NCI-H1694 (cell line): ENCODE measurements at regions not wholly inside any gene's neighbourhood (a gene's known extent, or its start where the extent isn't known, plus 50 kb on each side); places are given as distances from the start of the nearest gene placed in this dataset.
"Not testable (repeated sequence)": the region's sequence is repeated elsewhere in the genome, so short reads cannot be mapped to it uniquely, and the experiment has no call there.

ENCODE experiments used
- DNase-seq: peaks from one replicate; lab custom pipeline; 2025; lab: John Stamatoyannopoulos, UW

GRCh38 chr6:102910701-102911139, 1517.2 kb downstream of the GRIK2 start:
- DNase-seq = not testable (repeated sequence)

DNA sequence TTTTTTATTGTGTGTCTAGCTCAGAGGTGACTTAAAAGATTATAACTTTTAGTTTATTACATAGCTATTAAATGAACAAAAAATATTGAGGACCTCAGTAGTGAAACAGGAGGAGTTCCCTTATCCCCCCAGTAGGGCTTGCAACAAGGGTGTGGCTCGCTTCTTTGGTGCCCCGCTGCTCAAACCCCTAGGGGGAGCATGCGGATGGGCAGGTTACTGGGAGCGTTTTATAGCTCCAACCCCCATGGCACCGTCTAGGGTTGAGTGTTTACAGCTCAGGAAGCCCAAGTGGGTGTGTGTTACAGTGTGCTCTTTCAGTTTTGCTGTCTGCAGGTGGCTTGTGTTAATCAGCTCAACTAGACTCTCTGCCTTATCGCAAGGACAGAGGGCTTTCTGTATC, 1513.7 kb downstream of the GRIK2 start:
- no peak for DNase-seq

DNA sequence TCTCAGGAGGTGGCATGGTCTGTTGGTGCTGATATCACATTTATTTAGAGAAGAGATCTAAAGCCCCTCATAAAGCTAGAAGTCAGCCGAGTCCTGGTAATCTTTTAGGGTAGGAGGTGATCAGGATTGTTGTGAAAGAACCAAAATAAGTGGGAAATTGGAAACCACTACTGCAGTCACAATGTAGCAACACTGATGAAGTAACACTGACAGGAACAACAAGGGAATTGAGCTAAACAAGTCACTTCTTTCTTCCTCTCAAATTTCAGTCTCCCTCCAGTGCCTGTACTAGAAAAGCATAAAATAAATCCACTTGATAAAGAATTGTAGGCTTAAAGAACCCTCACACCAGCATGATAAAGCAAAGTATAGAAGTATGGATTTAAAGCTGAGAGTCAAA, 1509.0 kb downstream of the GRIK2 start:
- DNase-seq = no peak

- no peak for DNase-seq
These were observed 1502.2 kb downstream of the GRIK2 start for GRCh38 chr6:102895683-102896082.

- no peak for DNase-seq
These were observed 1491.7 kb downstream of the GRIK2 start for GRCh38 chr6:102885165-102885564.

GRCh38 chr6:102853249-102853955, 1459.9 kb downstream of the GRIK2 start:
- DNase-seq = no peak

- no peak for DNase-seq
These were observed 1455.3 kb downstream of the GRIK2 start for GRCh38 chr6:102848796-102849195.

DNA sequence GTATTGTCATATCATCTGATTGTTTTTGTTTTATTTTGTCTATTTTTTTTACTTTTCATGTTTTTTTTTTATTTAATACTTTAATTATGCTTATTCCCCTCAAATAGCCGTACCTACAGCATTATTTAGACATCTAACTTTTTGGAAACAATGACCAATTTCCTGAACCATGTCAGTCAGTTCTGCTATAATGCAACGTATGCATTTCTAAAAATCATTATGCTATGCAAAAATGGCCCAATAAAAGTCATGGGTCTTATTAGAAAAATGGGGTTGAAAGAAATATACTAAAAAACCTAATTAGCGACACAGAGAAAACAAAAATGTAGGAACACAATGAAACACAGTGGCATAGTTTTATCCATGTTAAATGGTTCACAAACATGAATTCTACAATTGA, 1454.7 kb downstream of the GRIK2 start:
- no peak for DNase-seq

DNA sequence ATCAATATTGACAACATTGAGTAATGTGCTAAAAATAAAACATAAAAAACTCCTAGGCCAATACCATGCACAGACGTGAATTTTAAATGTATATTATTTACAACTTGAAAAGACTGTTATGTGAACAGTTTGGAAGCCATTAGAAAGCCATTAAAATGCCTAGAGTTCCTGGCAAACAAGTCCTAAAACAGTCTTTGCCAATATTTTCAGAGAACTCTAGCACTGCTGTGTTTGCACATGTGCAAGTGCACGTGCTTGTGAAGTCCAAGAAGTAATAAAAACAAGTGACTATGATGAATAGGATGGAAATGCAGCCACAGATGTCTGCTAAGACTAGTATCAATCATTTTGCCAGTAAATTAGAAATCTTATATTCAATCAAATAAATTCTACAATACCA, 1447.6 kb downstream of the GRIK2 start:
- no peak for DNase-seq

DNA sequence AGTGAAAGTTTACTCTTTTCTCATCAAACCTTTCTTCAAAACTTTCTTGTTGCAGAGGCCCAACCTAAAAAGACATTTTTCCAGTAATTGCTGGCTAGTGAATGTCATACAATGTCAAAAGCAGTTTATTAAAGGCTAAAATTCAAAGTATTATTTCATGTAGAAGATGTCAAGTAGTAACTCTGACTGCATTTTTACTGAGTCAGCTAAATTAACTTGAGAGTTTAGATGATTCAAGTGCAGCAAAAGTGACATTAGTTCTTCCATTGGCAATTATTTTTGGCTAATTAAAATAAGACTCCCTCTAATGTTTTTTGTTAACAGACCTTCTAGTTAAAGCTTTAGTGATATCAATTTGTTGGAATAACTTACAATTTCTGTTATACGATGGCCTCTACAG, 1438.5 kb downstream of the GRIK2 start:
- DNase-seq = no peak

GRCh38 chr6:102820098-102820497, 1426.6 kb downstream of the GRIK2 start:
- no peak for DNase-seq

GRCh38 chr6:102815207-102815606, 1421.7 kb downstream of the GRIK2 start:
- no peak for DNase-seq

DNA sequence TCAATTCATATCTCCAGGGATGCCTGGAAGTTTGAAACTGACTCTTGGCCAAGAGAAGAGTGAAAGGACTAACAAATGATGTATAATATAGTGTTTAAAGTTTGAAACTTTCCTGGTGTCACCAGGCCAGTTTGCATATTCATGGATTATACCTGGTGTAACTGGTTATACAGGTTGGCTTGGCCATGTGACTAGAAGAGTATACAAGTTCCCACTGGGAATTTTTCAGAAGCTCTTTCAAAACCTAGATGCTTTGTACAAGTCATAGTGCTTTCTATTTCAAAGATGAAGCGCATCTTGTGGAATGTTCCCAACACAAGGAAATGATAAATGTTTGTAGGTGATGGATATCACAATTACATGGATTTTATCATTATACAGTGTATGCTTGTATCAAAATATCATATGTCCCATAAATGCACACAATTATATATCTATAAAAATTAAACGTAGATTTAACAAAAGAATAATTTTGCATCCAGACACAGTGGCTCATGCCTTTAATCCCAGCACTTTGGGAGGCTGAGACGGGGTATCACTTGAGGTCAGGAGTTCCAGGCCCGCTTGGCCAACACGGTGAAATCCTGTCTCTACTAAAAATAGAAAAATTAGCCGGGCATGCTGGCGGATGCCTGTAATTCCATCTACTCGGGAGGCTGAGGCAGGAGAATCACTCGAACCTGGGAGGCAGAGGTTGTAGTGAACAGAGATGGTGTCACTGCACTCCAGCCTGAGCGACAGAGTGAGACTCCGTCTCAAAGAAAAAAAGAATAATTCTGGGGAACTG, 1420.2 kb downstream of the GRIK2 start:
- DNase-seq = no peak

- no peak for DNase-seq
These were observed 1418.7 kb downstream of the GRIK2 start for GRCh38 chr6:102812242-102812641.

DNA sequence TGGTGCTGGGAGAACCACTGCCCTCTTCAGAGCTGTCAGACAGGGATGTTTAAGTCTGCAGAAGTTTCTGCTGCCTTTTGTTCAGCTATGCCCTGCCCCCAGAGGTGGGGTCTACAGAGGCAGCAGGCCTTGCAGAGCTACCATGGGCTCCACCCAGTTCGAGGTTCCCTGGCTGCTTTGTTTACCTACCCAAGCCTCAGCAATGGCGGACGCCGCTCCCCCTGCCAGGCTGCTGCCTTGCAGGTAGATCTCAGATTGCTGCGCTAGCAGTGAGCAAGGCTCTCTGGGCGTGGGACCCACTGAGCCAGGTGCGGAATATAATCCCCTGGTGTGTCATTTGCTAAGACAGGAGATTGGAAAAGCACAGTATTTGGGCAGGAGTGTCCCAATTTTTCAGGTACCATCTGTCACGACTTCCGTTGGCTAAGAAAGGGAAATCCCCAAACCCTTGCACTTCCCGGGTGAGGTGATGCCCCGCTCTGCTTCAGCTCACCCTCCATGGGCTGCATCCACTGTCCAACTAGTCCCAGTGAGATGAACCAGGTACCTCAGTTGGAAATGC, 1415.5 kb downstream of the GRIK2 start:
- DNase-seq = not testable (repeated sequence)

DNA sequence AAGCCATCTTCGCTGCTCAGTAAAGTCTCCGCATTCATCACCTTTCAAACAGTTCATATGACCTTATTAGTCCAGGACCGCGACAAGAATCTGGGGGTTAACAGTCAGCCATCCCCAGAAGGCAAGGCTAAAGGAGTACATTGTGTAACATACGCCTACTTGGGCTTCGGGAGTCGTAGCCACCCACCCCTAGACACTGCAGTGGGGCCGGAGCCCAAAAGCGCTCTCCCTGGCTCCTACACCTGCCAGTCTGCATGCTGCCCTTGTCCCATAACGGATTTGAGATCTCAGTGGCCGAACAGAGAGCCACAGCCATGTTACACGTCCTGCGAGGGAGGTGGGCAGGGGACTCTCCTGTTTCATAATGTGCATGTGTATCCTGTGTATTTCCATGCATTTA, 1405.5 kb downstream of the GRIK2 start:
- no peak for DNase-seq

DNA sequence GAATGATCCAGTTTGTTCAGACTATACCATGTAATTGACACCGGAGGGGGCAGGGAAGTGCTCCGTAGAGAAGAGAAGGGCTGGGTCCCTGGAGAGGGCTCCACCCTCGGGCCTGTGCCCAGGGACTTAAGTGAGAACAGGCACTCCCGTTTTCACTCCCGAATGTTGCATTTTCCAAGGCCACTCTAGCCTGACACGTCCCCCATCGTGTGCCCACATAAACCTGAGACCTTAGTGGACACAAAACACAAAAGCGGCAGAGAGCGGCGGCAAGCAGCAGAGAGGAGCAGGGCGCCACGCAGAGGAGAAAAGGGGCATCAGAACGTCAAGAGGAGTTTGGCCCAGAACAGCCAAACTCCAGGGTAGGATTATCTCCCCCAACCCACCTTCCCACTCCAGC, 1405.1 kb downstream of the GRIK2 start:
- DNase-seq = no peak

GRCh38 chr6:102793752-102794151, 1400.2 kb downstream of the GRIK2 start:
- DNase-seq = no peak

DNA sequence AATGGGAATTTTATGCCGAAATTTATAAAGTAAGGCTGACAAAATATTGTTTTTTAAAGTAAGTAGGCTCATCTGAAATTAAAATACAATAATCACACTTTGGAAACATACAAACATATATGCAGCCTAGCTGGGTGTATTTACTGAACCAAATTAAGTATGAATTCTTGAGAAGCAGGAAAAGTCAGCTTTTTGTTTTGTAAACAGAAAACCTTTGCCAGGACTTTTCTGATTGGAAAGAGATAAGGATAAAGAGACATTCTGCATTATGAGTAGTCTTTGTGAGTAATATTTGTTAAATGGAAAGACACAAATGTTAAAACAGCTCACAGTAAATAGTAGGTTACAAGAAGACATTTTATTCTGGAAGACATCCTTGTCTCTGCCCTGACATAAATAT, 1380.8 kb downstream of the GRIK2 start:
- no peak for DNase-seq

DNA sequence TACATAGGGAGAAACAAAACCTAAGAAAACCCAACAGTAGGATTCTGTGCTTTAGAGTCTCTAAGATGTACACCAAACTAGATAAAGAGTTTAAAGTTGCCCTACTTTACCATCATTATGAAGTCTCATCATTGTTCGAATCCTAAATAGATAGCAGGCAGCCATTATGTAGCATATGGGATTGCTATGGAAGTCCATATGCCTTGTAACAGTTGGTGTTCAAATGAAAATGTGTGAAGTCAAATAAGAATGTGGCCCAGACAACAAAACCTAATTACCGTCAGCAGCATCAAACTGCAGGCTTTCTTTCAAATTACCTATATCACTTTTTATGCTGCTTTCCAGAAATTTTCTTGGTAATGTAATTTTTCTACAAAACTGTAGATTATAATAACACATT, 1380.1 kb downstream of the GRIK2 start:
- DNase-seq = no peak

GRCh38 chr6:102766963-102767362, 1373.5 kb downstream of the GRIK2 start:
- no peak for DNase-seq

- DNase-seq = no peak
These were observed 1370.8 kb downstream of the GRIK2 start for GRCh38 chr6:102764317-102764716.

DNA sequence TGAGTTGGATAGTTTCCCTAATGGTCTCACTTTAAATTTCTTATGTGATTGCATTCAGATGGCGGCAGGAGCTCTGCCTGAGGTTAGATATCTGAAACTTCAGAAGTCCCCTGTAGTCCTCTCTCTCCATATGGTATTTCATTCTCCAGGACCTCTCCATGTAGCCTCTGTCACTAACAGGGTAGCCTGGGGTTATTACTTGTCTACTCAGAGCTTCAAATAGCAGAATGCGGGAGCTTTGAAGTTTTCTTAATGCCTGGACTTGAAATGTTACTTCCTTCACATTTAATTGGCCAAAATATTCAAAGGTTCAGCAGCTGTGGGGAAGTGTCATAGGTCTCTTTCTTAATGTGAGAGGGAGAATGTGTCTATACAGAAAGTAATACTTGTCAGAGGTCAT, 1370.4 kb downstream of the GRIK2 start:
- no peak for DNase-seq
